ENCODE measurements at regions not wholly inside any gene's neighbourhood (a gene's known extent, or its start where the extent isn't known, plus 50 kb on each side); places are given as distances from the start of the nearest gene placed in this dataset.
"Not testable (repeated sequence)": the region's sequence is repeated elsewhere in the genome, so short reads cannot be mapped to it uniquely, and the experiment has no call there.

DNA sequence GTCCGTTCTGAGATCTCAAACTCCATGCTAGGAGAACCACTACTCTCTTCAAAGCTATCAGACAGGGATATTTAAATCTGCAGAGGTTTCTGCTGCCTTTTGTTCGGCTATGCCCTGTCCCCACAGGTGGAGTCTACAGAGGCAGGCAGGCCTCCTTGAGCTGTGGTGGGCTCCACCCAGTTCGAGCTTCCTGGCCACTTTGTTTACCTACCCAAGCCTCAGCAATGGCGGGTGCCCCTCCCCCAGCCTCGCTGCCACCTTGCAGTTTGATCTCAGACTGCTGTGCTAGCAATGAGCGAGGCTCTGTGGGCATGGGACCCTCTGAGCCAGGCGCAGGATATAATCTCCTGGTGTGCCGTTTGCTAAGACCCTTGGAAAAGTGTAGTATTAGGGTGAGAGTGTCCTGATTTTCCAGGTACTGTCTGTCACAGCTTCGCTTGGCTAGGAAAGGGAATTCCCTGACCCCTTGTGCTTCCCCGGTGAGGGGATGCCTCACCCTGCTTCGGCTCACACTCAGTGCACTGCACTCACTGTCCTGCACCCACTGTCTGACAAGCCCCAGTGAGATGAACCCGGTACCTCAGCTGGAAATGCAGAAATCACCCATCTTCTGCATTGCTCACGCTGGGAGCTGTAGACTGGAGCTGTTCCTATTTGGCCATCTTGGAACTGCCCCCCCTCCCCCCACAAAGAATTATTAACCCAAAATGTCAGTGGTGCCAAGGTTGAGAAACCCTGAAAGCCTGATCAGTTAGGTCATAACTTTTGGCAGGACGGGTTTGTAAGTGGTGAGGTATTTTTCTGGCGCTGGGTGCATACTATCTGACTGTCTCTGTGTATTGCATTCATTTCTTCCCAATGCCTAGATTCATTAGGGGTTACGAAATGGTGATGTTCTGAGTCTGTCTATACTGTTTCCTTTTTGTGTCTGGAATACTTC lies 181.4 kb downstream of the TEX29 start:
- not testable (repeated sequence) for DNase-seq (ENCODE audit: low read depth)

DNA sequence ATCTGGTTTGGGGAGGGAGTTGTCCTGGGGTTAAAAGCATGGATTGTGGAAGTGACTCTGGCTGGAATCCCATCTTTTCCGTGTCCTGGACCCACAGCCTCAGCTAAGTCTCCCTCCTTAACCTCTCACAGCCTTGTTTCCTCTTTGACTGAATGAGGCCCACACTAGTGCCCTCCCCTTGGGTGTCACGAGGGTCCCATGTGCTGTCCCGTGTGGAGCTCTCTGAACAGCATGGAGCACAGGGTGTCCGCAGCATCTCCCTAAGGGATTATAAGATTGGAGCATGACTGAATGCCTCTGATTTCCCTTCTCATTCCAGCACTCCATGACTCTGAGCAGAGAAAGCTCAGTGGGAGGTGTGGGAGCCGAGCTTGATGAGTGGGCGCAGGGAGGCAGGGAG lies 182.5 kb downstream of the TEX29 start:
- no peak for DNase-seq (ENCODE audit: low read depth)

DNA sequence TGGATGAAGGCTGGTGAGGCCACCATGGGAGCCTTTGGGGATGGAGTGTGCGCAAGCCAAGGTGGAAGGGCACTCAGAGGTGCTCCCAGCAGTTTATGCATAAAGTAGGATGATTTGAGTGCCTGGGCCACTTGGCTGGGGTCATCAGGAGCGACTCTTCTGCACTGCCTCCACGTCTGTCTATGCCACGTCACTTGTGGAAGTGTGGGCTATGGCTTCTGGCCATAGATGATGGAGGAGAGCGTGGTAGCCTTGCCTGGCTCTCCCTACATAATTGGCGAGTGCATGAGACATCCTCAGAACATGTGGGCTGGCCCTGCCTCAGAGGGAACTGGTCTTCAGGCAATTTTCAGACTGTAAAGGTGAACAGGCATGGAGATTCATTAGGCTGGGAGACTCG lies 182.9 kb downstream of the TEX29 start:
- no peak for DNase-seq (ENCODE audit: low read depth)

DNA sequence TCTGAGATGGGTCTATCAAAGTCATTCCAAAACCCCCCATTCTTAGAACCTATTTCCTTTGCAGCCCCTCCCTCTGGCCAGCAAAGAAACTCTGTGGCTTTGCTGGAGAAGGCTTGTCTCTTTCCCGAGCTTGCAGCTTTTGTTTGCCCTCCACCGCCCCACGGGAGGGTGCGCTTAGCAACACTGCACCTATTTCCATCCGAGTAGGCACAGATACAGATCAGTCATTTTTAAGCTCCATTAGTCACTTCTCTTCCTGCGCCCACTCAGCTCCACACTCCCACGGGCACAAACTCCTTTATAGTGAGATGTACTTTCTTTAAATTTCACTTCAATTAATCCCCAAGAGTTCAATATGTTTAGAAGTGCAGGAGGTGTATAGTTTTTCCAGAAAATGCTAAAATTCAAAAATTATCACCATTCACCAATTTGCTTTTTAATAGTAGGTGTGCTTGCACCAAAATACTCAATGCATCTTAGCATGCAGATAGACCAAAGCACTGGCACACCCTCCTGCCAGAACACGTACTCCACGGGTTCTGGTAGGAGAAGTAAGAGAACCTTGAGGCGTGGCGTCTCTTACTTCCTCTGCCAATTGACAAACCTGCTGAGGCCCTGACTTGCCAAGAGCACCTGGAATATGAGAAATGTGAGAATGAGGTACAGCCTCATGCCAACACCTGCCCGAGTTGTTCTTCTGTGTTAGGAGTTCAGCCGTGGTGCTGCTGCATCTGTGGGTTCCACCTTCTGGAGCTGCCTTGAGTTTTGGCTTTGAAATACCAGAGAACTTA lies 183.7 kb downstream of the TEX29 start:
- no peak for DNase-seq (ENCODE audit: low read depth)

DNA sequence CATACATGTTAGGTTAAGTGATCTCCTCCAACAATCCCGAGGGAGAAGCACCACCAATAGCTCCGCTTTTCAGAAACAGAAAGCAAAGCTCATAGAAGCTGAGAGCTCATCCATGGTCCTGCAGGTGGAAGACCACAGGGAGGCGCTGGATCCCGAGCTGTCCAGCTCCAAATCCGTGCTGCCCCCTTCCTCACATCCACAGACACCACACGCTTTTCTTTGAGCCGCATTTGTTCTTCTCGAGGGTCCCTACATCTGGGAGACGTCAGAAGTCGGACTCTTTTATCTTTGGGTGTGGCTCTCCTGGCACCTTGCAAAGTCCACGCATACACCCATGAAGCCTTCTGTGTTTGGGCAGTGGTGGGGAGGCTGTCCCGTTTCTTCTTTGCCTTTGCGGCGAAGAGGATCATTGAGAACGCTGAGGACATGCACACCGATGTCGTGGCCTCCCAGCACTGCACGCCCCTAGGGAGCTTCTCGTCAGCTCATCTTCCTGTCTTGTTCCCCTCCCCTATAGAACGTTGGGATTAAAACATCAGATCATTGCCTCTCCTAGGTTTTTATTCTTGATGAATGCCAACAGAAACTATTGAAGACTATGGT lies 184.8 kb downstream of the TEX29 start:
- DNase-seq (ENCODE audit: low read depth) = no peak

DNA sequence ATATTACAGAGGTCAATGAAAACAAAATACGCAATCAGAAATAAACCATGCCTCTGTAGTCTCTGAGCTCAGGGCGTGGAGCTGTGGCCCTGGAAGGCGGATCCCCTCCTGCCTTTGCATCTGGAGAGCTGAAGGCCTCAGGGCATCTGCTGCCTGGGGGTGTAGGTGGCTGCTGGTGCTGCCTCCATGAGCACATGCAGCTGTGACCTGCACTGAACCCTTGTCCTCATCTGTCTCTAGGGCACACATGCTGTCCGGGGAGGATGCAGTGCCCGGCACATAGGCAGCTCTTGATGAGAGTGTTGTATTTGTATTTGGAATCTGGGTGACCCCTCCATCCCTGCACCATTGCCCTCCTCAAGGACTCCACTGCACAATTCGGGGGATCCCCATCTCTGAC lies 185.7 kb downstream of the TEX29 start:
- no peak for DNase-seq (ENCODE audit: low read depth)

DNA sequence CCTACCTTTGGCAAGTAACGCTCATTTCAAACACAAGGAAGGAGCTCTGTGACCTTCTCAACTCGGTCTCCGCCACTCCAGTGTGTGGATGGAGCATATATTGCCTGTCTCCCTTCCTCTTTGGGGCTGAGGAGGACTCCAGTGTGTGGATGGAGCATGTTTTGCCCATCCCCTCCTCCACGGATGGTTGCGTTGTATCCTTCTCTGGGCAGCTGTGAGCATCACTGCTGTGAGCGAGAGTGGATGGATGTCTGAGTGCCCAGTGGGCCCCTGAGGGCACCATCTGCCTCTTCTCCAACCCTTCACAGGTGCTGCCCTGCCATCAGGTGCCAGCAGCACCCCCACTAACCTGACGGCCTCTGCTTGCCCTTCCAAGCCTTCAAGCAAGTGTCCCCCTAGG lies 186.2 kb downstream of the TEX29 start:
- DNase-seq (ENCODE audit: low read depth) = no peak

DNA sequence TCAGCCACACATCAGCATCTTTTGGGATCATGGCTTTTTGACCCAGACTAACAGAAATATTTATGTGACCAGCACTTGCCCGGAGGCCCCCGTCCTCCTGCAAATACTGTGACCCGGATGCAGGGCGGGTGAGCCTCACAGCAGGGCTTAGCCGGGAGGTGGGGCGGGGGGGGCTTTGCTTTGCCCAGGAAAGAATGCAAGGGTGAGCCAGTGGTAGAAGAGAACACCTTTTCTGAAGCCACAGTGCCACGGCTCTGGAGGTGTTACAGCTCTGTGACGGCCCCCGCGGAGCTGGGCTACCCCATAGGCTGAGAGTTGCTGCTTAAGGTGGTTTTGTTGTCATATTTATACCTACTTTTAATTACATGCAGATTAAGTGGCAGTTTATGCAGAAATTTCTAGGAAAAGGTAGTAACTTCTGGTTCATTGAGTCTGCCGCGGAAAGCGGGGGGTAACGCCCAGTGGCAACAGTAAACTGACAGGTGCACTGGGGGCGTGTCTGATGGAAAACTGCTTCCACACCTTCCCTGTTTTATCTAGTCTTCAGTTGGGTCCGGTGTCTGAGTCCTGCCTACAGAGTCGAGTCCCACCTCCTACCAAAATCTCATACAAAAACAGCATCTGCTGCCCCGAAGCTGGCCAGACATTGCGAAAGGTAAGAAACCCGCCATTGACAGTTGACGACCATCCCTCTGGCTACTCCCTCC lies 187.9 kb downstream of the TEX29 start:
- no peak for DNase-seq (ENCODE audit: low read depth)

DNA sequence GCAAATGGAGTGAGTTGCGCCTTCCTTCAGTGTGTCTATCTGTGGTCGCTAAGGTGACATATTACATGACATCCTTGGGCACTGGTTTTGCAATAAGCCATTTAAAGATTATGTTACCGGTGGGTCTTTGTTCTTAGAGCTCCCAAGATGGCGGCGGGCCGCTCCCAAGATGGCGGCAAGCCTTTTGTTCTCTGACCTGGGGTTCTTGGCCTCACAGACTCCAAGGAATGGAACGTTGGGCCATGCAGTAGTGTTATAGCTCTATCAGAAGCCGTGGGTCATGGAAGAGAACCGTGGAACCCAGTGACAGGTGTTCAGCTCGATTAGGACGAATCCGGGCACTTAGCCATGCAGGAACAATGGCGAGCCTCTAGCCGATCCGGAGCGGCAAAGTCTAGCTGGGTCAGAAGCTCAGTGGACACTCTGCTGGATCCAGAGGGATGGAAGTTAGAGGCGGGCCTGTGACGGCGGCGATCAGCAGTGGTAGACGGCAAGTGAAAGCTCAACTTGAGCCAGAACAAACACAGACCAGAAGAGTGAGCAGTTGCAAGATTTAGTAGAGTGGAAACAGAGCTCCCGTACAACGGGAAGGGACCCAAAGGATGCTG lies 188.6 kb downstream of the TEX29 start:
- DNase-seq (ENCODE audit: low read depth) = no peak

DNA sequence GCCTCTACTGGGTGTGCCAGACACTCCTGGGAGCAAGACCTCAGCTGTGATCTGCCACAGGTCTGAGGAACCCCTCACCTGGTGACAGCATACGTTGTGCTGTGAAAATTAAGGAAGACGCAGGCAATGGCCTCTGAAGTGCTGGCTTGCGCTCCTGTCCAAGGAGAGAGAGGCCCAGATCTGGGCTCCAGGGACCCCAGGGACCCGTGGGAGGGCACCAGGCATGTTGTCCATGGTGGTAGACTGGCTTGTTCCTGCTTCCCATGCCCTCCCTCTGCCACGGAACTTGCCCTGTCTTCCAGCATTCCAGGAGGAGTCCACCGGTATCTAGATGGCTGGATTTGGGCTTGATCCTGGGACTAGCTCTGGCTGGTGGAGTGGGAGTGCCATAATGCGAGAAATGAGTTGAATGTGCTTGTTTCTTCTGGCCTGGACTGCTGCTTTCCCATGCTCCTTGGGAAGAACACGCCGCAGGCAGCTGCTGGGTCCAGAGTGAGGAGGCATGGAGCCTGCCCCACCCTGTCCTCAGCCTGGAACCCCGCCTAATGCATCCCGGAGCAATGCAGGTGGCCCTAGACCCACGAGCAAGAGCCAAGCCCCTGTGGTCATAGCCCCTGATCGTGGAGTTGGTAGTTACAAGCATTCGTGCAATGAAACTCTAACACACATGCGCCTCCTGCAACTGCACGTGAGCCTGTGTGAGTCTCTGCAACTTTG lies 190.2 kb downstream of the TEX29 start:
- DNase-seq (ENCODE audit: low read depth) = no peak

DNA sequence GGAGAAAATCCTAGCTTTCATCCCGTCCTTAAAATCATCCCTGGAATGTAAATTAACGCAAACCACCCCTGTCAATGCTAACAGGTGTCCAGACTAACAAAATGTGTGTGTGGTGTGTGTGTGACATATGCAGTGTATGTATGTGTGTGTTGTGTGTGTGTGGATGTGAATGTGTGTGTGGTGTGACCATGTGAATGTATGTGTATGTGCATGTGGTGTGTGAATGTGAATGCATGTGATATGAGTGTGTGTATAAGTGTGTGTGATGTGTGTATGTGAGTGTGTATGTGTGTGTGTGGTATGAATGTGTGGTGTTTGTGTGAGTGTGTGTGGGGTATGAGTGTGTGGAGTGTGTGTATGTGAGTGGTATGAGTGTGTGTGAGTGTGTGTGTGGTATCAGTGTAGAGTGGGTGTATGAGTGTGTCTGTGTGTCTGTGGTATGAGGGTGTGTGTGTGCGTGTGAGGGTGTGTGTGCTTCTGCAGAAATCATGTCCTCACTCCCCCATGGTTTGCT lies 190.8 kb downstream of the TEX29 start:
- DNase-seq (ENCODE audit: low read depth) = no peak

DNA sequence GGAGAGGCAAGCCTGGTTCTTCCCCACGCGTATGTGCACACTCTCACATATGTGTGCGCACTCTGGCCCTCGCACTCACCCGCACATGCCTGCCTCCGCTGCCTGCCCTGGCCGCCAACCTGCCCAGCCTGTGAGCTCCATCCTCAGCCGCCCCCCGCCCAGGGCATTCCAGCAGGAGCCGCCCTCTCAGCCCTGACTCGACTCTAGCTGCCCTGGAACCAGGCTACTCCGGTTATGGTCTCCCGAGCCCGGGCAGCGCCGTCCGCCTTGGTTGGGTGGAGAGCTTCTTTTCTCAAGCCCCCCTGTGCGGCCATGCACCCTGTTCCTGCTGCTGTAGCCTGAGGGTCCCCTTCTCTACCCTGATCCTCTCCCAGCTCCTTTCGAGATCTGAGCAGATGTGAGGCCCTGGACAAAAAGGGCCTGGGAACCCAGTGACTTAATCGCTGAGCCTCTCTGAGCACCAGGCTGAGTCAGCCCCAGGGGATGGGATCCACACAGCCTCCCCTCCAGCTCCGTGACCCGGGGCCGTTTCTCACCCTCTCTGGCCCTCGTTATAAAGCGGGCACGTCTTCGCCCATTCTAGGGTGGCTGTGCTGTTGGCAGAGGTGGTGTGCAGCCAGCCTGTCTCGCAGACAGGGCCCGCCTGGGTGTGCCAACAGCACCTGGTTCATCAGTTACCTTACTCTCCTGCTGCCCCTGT lies 191.5 kb downstream of the TEX29 start:
- no peak for DNase-seq (ENCODE audit: low read depth)

DNA sequence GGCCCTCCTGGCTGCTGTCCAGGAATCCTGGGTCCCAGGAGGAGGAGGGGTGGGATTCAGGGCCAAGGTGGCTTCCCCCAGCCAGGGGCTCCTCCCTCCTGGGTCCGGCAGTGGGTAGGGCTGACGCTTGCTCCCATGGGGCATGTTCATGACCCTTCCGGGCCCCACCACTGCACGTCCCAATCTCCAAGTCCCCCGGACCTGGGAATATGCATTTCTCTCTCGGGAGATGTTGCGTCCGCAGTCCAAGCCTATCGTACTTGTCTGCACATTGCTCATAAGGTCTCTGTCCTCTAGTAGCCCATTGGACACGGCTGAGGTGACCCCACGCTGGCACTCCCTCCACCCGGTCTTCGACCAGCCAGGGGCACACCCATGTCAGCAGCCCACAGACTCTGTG lies 192.3 kb downstream of the TEX29 start:
- no peak for DNase-seq (ENCODE audit: low read depth)

DNA sequence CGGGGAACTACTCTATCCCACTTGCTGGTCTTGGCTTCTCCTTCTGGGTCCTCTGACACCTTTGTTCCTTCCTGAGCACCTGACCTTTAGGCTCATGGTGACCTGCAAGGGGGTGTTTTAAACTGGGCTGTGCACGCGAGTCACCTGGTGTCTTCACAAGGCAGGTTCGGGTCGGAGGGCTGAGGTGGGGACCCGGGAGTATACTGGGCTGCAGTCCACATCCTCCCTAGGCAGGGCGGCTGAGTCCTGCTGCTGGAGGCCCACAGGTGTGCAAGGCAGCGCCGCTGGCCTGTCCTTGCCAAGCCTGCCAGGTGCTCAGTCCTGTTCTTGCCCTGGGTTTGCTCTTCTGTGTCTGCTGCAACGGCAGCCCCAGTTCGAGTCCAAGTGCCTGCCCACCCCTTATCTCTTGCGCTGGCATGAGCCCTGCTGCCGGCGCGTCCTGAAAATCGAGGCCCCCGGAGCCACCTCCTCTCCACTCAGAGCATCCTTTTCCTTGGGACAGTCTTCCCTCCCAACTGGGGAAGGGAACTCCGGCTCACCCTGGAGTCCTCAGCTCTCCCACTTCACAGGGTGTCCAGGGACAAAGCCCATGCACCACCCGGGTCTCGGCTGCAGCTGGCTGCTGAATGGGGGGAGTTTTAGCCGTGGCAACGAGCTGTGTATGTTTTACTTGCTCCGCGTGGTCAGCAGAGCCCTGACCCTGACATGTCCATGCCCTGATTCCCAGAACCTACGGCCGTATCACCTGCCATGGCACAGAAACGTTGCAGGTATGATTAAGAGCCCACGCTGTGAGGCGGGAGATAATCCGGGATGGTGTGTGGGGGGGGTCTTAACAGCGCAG lies 193.5 kb downstream of the TEX29 start:
- no peak for DNase-seq (ENCODE audit: low read depth)

DNA sequence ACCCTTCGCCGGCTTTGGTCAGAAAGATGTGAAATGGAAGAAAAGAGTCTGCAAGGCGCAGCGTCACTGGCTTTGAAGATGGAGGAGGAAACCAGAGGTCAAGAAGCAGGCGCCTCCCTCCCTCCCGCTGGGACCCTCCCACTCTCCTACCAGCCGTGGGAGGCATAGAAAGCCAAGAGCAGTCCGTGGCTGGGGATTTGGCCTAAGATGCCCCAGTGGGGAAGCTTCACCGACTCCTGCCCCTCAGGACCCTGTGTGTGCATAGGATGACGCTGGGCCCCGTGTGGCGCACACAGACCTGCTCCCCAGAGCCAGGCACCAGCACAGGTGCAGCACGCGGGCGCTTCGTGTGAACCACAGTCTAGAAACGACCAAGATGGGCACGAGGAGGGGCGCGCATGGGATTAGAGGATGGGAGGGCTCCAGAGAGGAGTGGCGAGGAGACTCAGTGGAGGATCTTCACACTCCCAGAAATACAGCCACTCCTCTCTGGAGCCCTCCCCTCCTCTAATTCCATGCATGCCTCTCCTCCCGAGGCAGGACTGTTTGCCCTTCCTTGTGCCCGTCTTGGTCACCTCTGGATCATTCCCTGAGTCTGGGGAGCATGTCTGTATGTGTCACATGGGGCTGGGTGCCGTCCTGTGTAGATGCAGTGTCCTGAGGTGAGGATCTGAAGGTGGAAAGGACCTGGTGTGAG lies 194.3 kb downstream of the TEX29 start:
- no peak for DNase-seq (ENCODE audit: low read depth)

DNA sequence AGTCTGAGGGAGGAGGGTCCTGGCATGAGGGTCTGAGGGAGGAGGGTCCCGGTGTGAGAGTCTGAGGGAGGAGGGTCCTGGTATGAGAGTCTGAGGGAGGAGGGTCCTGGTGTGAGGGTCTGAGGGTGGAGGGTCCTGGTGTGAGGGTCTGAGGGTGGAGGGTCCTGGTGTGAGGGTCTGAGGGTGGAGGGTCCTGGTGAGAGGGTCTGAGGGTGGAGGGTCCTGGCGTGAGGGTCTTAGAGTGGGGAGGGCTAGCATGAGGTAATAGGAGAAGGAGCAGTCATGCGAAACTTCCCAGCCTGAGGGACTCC lies 194.8 kb downstream of the TEX29 start:
- no peak for DNase-seq (ENCODE audit: low read depth)

DNA sequence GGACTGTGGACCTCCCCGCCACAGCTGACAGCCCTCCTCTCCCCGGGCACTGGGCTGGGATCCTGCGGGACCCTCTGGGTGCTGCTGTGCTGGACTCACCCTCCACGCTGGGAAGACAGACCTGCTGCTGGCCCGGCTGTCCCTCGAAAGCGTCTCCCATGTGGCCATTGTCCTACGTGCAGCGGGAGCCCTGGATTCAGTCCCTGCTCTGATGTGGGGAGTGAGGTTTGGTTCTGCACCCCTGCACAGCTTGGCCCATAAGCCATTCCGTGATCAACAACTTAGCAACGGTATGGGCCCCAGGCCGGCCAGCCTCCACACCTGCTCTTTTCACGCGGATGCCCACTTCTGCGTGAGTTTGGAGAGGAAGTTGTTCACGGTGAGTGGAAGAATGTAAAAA lies 195.2 kb downstream of the TEX29 start:
- DNase-seq (ENCODE audit: low read depth) = no peak

Data from renal cortical epithelial cell (primary cell).